Stomach (tissue), 8 donors: ENCODE measurements at regions not wholly inside any gene's neighbourhood (a gene's known extent, or its start where the extent isn't known, plus 50 kb on each side); places are given as distances from the start of the nearest gene placed in this dataset.

Experiments used
- DNase-seq, 2 donors: peaks; one replicate each; pipeline versions ENCODE4 v3.0.0 to v3.0.0-alpha.2; 2013 to 2019
- H3K27ac ChIP-seq, 5 donors: fragments of 200-600 bp in 4 of 5; sonication (generic) in 4 of 5; one replicate each; pipeline ENCODE4 v1.5.1; 2013 to 2019; ENCODE audit warnings: mild to moderate bottlenecking in 1 of 5, moderate library complexity in 1 of 5
- H3K27me3 ChIP-seq, 3 donors: fragments of 200-600 bp; sonication (generic); one replicate each; pipeline ENCODE4 v1.5.1; 2017 to 2019; ENCODE audit warnings: mixed run types in 1 of 3
- H3K36me3 ChIP-seq, 4 donors: fragments of 200-600 bp; sonication (generic); 1 replicate in 3 of 4; 2 replicates in 1 of 4; pipeline ENCODE4 v1.5.1; 2016 to 2019
- H3K4me1 ChIP-seq, 4 donors: fragments of 200-600 bp; sonication (generic); one replicate each; pipeline ENCODE4 v1.5.1; 2016 to 2019
- H3K4me3 ChIP-seq, 4 donors: fragments of 200-600 bp; sonication (generic) in 3 of 4; one replicate each; pipeline ENCODE4 v1.5.1; 2016 to 2019; ENCODE audit warnings: mild to moderate bottlenecking in 1 of 4
- H3K9me3 ChIP-seq, 4 donors: fragments of 200-600 bp; sonication (generic); one replicate each; pipeline ENCODE4 v1.5.1; 2016 to 2019
- CTCF ChIP-seq, 7 experiments: fragments of 450-650 bp in 4 of 7; fragments of 200-600 bp in 3 of 7; sonication (generic) in 3 of 7; IDR thresholded peaks; one replicate each; pipeline ENCODE4 v1.5.1; 2016 to 2019; ENCODE audit warnings: antibody characterized with exemption in 7 of 7, control low read depth in 2 of 7, mild to moderate bottlenecking in 1 of 7
- EP300 ChIP-seq: sonication (generic); formaldehyde crosslinking; IDR thresholded peaks from one replicate; pipeline ENCODE4 v1.6.1; 2017; ENCODE audit warnings: antibody characterized with exemption
- POLR2A ChIP-seq, 4 donors: fragments of 450-650 bp; IDR thresholded peaks; one replicate each; pipeline ENCODE4 v1.6.1; 2016; ENCODE audit warnings: antibody characterized with exemption in 4 of 4, control low read depth in 2 of 4, mild to moderate bottlenecking in 1 of 4, moderate library complexity in 1 of 4
- POLR2AphosphoS5 ChIP-seq, 3 donors: sonication (generic); formaldehyde crosslinking; IDR thresholded peaks; one replicate each; pipeline ENCODE4 v1.6.1; 2016; ENCODE audit warnings: antibody characterized with exemption in 3 of 3
- WGBS, 5 donors: extraction: QIAGEN DNeasy Blood & Tissue Kit in 3 of 5; methylation state at CpG; one replicate each; pipeline versions ENCODE4 v1.1.5 to v1.1.7; 2013 to 2018; 5-methylcytosine and 5-hydroxymethylcytosine counted together
- intact Hi-C: fragments of 100-400 bp; cut with DNase I; formaldehyde crosslinking; loops from one replicate; pipeline ENCODE4 v1.15.1; 2023; ENCODE audit warnings: low total_unique reads
- donor health status: healthy with polysubstance abuse.
- donor health status: Bipolar disorder and iron deficiency.
- donor health status: healthy.

- intact Hi-C loops, result no loop called here
- Histone ChIP-seq H3K36me3 (no peaks in the 10 kb centered on the region), H3K9me3 (no peaks in the 10 kb centered on the region), H3K4me3 (no peak overlapping the region), H3K27ac (no peak overlapping the region), H3K4me1 (no peaks in the 10 kb centered on the region), H3K27me3 (peaks cover 0 to 6% (median 0%) of the 10 kb centered on the region in 3 donors)
- TF ChIP-seq POLR2A (IDR thresholded peaks at IDR 0.05), result no peak
- no peak for TF ChIP-seq EP300
- 24 to 44% (median 31%) methylated on average over 8 of the region's 8 CpGs for WGBS, 5 donors
- DNase-seq, result no peak
These were observed 217.8 kb upstream of the MEIS1 start for GRCh38 chr2:66217039-66217585.

- Histone ChIP-seq H3K9me3 (no peaks in the 10 kb centered on the region), H3K4me3 (no peak overlapping the region), H3K4me1 (no peaks in the 10 kb centered on the region), H3K27ac (no peak overlapping the region), H3K27me3 (no peaks in the 10 kb centered on the region), H3K36me3 (no peaks in the 10 kb centered on the region)
- intact Hi-C loops, result no loop called here
- 28 to 52% (median 46%) methylated on average over 3 of the region's 3 CpGs for WGBS, 5 donors
- no peak for DNase-seq
- TF ChIP-seq EP300, result no peak
- no peak for TF ChIP-seq CTCF (IDR thresholded peaks at IDR 0.05)
- TF ChIP-seq POLR2A (IDR thresholded peaks at IDR 0.05), result no peak
- no peak for TF ChIP-seq POLR2AphosphoS5 (IDR thresholded peaks at IDR 0.05)
These were observed 222.2 kb upstream of the MEIS1 start for GRCh38 chr2:66212749-66213148.

GRCh38 chr2:66202586-66202985 is 232.3 kb upstream of the MEIS1 start:
- TF ChIP-seq CTCF (IDR thresholded peaks at IDR 0.05) (no peak), POLR2AphosphoS5 (IDR thresholded peaks at IDR 0.05) (no peak), POLR2A (IDR thresholded peaks at IDR 0.05) (no peak), EP300 (no peak)
- H3K27me3 ChIP-seq, result no peaks in the 10 kb centered on the region
- intact Hi-C loops, result no loop called here
- H3K27ac ChIP-seq, result no peak overlapping the region
- H3K4me3 ChIP-seq, result no peak overlapping the region
- WGBS, 5 donors, result 69 to 88% (median 80%) methylated on average over 2 of the region's 2 CpGs
- peaks cover 0 to 7% (median 6%) of the 10 kb centered on the region in 4 donors for H3K9me3 ChIP-seq
- H3K36me3 ChIP-seq, result no peaks in the 10 kb centered on the region
- DNase-seq, result no peak
- H3K4me1 ChIP-seq, result no peaks in the 10 kb centered on the region

GRCh38 chr2:66201242-66201641 is 233.7 kb upstream of the MEIS1 start:
- intact Hi-C loops, result no loop called here
- DNase-seq, result no peak
- 69 to 87% (median 81%) methylated on average over 2 of the region's 2 CpGs for WGBS, 5 donors
- Histone ChIP-seq H3K27ac (no peak overlapping the region), H3K9me3 (peaks cover 0 to 2% (median under 1%) of the 10 kb centered on the region in 4 donors), H3K36me3 (no peaks in the 10 kb centered on the region), H3K27me3 (no peaks in the 10 kb centered on the region), H3K4me3 (no peak overlapping the region), H3K4me1 (no peaks in the 10 kb centered on the region)
- no peak for TF ChIP-seq EP300
- no peak for TF ChIP-seq POLR2AphosphoS5 (IDR thresholded peaks at IDR 0.05)
- TF ChIP-seq CTCF (IDR thresholded peaks at IDR 0.05), result no peak
- TF ChIP-seq POLR2A (IDR thresholded peaks at IDR 0.05), result no peak

GRCh38 chr2:66198873-66199272 is 236.1 kb upstream of the MEIS1 start:
- DNase-seq, result no peak
- H3K27me3 ChIP-seq, result no peaks in the 10 kb centered on the region
- TF ChIP-seq EP300 (no peak), POLR2A (IDR thresholded peaks at IDR 0.05) (no peak), POLR2AphosphoS5 (IDR thresholded peaks at IDR 0.05) (no peak), CTCF (IDR thresholded peaks at IDR 0.05) (no peak)
- H3K36me3 ChIP-seq, result no peaks in the 10 kb centered on the region
- H3K4me3 ChIP-seq, result no peak overlapping the region
- intact Hi-C loops, result no loop called here
- no peaks in the 10 kb centered on the region for H3K4me1 ChIP-seq
- no peak overlapping the region for H3K27ac ChIP-seq
- H3K9me3 ChIP-seq, result no peaks in the 10 kb centered on the region
